Right kidney (tissue), 1 donor: ENCODE measurements at regions not wholly inside any gene's neighbourhood (a gene's known extent, or its start where the extent isn't known, plus 50 kb on each side); places are given as distances from the start of the nearest gene placed in this dataset.
"Not testable (repeated sequence)": the region's sequence is repeated elsewhere in the genome, so short reads cannot be mapped to it uniquely, and the experiment has no call there.

Source experiments
- DNase-seq: peaks from one replicate; pipeline ENCODE4 v3.0.0-alpha.2; 2016

DNA sequence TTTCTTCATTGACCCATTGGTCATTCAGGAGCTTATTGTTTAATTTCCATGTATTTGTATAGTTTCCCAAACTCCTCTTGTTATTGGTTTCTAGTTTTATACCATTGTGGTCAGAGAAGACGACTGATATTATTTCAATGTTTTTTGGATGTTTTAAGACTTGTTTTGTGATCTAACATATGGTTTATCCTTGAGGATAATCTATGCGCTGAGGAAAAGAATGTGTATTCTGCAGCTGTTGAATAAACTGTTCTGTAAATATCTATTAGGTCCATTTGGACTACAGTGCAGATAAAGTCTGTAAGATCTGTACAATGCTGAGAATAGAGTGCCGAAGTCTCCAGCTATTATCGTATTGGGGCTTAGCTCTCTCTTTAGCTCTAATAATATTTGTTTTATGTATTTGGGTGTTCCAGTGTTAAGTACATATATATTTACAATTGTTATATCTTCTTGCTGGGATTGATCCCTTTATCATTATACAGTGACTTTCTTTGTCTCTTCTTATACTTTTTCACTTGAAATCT lies 223.3 kb upstream of the ZNF217 start:
- DNase-seq: no peak

DNA sequence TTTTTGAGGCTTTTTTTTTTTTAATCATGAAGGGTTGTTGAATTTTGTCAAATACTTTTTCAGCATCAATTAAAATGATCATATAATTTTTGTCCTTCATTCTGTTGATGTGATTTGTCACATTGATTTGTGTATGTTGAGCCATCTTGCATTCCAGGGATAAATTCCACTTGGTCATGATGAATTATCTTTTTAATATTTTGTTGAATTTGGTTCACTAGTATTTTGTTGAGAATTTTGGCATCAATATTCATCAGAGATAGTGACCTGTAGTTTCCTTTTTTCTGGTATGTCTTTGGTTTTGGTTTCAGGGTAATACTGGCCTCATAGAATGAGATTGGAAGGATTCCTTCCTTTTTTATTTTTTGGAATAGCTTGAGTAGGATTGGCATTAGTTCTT lies 221.9 kb upstream of the ZNF217 start:
- DNase-seq: no peak

DNA sequence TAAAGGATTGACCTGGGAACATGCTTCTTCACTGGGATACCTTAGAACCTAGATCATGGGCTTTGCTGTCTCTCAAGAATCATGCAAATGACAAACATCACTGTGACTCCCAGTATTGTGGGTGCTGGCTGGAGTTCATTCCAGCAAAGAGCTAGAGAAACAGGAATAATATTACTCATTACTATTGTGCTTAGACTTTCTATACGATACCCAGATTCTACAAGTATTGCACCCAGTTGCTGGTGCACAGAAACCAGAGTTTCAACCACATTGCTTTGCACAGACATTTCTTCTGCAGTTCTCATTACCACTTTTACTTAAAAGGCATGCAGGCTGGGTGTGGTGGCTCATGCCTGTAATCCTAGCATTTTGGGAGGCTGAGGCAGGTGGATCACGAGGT lies 220.4 kb upstream of the ZNF217 start:
- no peak for DNase-seq

DNA sequence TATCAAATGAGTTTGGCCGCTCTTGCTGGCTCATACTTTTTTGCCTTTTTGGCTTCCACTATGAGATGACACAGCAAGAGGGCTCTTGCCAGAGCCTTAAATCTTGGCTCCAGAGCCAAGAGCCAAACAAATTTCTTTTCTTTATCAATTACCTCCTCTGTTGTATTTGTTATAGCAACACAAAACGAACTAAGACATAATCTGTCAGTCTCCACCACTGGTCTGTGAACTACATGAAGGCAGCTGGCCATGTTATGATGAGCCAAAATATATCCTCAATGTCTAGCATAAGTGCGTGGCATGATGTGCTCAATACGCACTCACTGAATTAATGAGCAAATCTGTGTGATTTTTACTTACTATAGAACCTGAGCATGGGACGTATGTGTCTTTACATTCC lies 220.0 kb upstream of the ZNF217 start:
- no peak for DNase-seq

DNA sequence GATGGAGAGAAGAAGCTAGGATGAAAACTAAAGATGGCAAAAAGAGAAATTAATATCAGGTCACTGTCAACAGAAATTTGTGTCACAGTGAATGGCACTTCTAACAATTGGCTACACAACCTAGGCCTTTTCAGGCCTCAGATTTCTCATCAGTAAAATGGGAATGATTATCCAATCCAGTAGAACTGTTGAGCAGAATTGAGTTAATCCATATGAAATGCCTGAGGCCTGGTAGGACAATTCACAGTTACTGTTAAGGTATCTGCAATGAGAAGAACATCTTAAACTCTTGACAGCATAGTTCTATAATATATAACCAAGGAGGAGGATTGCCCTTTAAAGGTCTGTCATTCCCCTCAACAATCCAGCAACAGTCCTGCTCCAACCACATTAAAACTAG lies 217.9 kb upstream of the ZNF217 start:
- no peak for DNase-seq

DNA sequence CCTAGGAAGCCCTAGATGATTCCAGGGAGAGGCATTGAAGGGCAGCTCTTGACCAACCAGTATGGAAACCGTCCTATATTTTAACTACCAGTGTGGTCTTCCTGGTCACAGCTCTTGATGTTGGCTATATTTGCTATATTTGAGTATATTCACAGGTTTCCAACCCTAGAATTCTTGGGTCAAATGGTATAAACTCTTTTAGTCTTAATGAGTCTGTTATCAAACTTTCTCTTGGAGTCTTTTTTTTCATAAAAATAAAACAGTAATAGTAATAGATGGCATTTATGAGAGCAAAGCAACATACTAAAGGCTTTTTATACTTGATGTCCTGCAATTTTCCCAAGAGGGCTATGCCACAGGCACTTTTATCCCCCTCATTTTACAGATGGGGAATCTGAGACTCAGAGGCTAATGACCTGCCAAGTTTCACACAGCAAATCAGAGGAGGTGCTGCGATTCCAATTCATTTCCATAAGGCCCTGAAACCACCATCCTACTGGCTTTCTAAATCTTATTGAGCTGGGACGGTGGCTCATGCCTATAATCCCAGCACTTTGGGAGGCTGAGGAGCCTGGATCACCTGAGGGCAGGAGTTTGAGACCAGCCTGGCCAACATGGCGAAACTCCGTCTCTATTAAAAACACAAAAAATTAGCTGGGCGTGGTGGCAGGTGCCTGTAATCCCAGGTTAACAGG lies 217.2 kb upstream of the ZNF217 start:
- no peak for DNase-seq

DNA sequence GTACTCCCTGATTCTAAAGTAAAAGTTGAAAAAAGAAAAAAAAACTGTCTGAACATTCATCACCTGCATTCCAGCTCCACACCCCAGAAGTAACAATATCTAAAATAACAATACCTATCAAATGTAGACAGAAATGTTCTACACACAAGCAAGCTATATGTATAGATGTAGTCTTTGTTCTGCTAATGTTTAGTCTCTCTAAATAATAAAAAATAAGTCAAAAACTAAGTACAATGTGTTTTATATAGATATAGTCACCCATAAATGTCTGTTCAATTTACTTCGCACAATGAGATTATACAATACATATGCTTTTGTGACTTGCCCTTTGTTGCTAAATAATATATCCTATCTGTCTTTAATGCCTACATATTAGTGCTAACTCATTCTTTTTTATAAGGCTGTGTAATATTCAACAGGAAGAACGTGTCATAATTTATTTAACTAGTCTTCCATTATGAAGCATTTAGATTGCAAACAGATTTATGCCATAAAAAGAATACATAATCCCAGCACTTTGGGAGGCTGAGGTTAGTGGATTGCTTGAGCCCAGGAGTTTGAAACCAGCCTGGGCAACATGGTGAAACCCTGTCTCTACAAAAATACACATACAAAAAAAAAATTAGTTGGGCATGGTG lies 216.2 kb upstream of the ZNF217 start:
- no peak for DNase-seq

DNA sequence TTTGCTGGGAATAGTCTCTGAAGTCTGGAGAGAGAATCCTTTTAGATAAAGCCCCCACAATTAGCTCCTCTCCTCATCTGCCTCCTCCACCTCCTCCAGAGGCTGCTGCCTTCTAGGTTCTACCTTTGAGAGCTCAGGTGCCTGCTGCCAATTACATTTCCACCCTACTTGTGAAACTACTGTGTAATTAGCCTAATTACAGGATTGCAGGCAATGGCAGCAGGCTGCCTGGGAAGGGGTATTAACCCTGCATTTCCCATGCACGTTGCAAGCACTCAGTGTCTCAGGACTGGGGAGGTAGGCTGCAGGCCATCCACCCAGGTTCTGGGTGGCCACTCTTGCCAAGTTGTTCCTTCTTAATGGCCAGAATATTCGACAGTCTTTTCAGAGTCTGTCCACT lies 215.6 kb upstream of the ZNF217 start:
- DNase-seq: no peak

DNA sequence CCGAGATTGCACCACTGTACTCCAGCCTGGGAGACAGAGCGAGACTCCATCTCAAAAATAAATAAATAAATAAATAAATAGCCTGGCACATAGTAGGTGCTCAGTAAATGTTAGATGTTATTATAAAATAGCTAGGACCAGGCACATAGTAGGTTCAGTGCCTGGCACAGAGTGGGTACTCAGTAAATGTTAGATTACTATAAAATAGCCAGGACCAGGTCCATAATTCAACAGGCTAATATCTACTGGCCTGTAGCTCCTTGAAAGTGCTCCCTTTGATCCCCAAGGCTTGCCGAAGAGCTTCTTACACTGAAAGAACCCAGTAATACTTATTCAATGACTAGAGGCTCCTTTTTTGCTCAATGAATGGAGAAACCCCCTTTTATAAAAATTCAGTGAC lies 215.1 kb upstream of the ZNF217 start:
- no peak for DNase-seq

DNA sequence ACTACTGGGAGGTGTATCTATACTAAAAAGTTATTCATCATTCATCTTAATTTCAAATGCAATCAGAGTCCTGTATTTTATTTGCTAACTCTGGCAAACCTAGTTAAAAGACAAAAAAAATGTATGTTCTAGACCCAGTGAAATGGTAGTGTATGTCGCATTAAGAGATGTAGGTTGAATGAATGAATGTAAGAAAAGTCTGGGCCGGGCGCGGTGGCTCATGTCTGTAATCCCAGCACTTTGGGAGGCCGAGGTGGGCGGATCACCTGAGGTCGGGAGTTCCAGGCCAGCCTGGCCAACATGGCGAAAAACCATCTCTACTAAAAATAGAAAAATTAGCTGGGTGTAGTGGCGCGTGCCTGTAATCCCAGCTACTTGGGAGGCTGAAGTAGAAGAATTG lies 214.7 kb upstream of the ZNF217 start:
- DNase-seq: not testable (repeated sequence)

DNA sequence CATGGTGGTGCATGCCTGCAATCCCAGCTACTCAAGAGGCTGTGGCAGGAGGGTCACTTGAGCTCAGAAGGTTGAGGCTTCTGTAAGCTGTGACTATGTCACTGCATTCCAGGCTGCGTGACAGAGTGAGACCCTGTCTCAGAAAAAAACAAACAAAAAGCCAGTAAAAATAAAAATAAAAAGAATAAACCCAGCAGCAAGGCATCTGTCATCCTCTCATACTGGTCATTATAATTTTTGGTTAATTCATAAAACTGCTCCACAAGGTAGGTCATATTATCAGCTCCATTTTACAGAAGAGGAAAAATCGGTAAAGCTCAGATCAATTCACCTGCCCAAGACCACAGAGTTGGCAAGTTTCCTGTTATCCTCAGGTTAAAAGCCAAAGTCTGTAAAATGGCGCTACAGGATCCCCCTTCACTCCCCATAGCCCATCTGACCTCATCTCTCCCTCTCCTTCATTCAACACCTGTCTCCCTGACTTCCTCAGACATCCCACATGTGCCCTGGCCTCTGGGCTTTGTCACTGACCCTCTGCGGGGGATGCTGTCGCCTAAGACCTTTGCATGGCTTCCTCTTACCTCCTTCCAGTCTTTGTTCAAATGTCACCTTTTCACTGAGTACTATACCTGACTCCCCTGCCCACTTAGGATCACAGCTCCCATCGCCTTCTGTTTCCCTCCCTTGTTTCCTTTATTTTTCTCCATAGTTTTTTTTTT lies 213.2 kb upstream of the ZNF217 start:
- no peak for DNase-seq

DNA sequence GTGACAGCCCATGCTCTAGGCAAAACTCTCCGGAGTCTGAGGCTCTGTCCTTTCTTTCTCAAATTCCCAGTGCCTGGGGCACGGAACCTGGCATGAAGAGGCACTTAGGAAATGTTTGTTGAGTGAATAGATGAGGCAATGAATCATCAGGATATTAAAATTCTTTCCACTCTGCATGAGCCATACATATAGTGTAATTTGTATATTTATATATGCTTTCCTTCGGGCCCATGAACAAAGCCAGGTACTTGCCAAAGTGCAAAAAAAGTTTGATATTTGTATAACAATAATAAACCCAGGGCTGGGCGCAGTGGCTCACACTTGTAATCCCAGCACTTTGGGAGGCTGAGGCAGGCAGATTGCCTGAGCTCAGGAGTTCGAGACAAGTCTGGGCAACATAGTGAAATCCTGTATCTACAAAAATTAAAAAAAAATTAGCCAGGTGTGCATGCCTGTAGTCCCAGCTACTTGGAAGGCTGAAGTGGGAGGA lies 212.3 kb upstream of the ZNF217 start:
- DNase-seq: no peak

DNA sequence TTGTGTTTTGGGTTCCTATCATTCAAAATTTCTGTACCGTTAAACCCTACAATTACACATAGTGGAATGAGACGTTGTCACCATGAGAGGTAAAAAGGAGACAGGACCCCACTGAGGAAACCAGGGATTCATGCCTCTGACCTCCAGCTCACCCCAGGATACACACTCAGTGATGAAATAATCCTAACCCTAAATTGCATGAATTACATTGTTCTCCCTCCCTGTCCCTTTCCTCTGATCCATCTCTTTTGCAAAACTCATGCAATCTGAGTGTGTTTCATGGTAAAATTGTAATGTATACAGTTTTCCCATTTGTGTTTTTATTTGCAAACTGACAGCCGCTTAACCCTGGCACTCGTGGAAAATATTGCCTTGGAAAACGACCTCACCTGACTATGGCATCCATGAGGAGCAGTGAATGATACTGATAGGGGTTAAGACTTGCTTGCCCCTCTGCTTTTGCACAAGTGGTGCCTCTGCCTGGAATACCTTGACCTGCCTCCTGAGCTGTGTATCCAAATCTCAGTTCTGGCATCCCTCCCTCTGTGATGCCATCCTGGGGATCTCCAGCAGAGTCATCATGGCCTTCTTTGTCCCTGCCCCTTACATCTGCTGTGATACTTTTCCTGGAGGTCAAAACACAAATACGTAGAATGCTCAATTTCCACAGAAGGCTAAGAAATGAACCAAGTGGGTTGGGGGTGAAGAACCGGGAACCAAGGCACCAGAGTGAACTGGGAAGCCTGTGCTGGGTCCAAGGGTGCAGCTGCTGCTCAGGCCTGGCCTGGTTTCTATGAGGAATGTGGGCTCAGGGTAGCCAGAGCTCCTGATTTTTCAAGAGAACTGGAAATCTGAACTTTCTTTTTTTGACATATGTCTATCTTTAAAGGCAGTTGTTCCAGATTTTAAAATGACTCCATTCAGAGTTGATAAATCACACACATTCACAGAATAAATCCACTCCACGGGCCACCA lies 211.6 kb upstream of the ZNF217 start:
- DNase-seq: no peak

DNA sequence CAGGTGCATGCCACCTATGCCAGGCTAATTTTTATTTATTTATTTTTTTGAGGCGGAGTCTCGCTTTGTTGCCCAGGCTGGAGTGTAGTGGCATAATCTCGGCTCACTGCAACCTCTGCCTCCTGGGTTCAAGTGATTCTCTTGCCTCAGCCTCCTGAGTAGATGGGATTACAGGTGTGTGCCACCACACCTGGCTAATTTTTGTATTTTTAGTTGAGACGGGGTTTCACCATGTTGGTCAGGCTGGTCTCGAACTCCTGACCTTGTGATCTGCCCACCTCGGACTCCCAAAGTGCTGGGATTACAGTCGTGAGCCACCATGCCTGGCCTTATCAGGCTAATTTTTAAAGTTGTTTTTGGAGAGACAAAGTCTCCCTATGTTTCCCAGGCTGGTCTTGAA lies 210.7 kb upstream of the ZNF217 start:
- DNase-seq: not testable (repeated sequence)

DNA sequence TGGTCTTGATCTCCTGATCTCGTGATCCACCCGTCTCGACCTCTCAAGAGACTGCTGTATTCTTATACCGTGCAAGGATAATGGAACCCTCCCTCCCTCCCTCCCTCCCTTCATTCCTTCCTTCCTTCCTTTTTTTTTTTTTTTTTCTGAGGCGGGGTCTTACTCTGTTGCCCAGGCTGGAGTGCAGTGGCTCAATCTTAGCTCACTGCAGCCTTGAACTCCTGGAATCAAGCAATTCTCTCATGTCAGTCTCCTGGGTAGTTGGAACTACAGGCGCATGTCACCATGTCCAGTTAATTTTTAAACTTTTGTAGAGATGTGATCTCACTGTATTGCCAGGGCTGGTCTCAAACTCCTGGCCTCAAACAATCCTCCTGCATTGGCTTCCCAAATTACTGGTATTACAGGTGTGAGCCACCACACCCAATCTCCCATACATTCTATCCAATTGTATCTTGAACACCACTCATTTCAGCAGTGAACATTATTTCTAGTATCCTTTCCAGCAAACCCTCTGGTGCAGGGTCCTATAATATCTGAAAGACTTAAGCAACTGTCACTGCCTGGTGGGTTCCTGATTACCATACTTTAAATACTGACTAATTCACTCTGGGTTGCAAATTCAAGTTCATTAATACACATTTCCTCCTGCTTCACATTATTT lies 210.0 kb upstream of the ZNF217 start:
- no peak for DNase-seq

DNA sequence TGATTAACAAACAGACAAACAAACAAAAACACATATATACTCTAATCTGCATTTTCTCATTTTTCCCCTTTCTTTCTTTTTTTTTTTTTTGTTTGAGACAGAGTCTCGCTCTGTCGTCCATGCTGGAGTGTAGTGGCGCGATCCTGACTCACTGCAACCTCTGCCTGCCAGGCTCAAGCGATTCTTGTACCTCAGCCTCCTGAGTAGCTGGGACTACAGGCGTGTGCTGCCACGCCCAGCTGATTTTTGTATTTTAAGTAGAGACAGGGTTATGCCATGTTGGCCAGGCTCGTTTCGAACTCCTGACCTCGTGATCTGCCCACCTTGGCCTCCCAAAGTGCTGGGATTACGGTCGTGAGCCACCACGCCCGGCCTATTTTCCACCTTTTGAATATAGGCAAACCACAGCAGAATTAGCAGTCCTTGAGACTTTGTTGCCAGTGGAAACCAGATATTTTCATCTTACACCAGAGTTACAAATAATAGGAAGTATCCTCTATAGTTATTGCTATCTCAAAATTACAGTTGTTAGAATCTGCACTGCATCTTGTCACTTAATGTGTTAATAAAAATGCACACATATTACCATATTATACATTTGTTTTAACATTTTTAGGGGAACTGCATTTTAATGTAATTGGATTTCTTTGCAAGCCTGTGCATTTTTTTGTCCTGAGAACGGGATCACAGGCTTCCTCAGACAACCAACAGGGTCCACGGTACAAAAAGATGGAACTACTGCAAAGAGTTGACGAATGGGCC lies 208.2 kb upstream of the ZNF217 start:
- no peak for DNase-seq

DNA sequence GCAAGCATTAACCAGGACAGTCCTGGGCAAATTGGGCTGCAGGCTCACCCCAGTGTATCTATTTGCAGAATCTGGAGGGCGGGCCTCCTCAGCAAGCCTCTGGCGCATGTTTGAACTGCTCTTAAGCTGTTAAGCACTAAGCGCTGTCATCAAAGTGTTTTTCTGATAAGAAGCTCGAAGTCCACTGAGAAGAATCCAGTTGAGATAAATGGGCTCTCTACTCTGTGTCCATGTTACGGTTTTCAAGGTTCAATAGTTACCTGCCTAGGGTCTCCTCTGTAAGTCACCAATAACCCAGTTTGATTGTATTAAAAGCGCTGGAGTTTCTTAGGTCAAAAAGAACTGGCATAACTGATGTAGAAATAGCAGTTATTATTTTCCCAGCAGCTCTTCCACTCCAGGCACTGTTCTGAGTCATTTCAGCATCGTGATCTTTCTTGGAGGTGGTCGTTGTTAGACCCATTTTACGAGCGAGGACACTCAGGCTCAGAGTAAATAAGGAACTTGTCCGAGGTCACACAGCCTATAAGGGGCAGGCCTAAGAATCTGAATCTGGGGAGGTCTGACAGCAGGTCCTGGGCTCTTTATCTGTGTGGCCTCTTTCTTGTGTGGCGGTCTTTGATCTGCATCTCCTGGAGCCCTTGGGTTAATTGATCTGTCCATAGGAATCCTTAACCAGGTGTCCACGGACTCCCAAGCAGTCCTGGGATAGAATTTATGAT lies 207.4 kb upstream of the ZNF217 start:
- no peak for DNase-seq

DNA sequence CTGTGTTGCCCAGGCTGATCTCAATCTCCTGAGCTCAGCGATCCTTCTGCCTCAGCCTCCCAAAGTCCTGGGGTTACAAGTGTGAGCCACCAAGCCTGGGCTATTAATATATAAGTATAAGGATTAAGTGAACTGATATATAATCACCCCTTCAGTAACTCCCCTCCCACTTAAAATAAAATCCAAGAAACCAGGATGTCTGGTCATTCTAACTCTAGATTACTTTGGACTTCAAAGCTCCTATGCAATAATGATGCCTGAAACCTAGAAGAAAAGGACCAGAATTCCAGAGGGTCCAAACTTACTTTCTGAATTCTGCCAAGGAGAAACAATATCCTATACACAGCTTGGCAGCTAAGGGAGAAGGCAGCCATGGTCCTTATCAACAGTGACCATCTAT lies 206.8 kb upstream of the ZNF217 start:
- DNase-seq: no peak

DNA sequence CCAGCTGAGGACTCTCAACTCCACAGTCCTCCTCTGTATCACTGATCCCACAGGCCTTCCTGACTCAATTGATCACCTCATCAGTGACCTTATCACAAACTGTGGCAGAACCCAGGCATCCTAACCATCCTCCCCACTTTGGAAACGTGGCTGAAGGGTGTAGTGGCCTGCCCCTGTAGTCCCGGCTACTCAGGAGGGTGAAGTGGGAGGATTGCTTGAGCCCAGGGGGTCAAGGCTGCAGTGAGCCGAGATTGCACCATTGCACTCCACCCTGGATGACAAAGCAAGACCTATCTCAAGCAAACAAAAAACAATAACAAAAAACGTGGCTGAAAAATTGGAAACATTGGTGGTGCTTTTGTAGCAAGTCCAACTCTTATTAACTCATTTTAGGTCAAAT lies 203.4 kb upstream of the ZNF217 start:
- DNase-seq: no peak

DNA sequence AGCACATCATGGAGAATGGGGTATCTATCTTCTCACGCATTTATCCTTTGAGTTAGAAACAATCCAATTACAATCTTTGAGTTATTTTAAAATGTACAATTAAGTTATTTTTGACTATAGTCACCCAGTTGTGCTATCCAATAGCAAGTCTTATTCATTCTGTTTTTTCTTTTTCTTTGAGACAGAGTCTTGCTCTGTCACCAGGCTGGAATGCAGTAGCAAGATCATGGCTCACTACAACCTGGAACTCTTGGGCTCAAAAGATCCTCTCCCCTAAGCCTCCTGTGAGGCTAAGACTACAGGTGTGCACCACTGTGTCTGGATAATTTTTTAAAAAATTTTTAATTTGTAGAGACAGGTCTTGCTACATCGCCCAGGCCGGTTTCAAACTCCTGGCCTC lies 201.5 kb upstream of the ZNF217 start:
- no peak for DNase-seq
